ENCODE measurements at regions not wholly inside any gene's neighbourhood (a gene's known extent, or its start where the extent isn't known, plus 50 kb on each side); places are given as distances from the start of the nearest gene placed in this dataset.

- TF ChIP-seq MGA (IDR thresholded peaks at IDR 0.05): peak; percentile 98
- no peak for TF ChIP-seq U2AF2 (optimal IDR thresholded peaks at IDR 0.05; ENCODE audit: low read depth, low read length)
- peak; percentile 55; the same call in 1 of the 2 replicates for TF ChIP-seq ZNF76 (CRISPR knock-in tag; IDR thresholded peaks at IDR 0.05; ENCODE audit: borderline replicate concordance)
- TF ChIP-seq BCOR (IDR thresholded peaks at IDR 0.05): no peak
- peak; percentile 89 for TF ChIP-seq ZNF589 (CRISPR knock-in tag; IDR thresholded peaks at IDR 0.05; ENCODE audit: low read depth)
- 0 out of 2 replicates have a peak, but pooled peaks have one; percentile 27 for TF ChIP-seq ERF (CRISPR knock-in tag; IDR thresholded peaks at IDR 0.05)
- TF ChIP-seq E2F6 (IDR thresholded peaks at IDR 0.05; ENCODE audit: borderline replicate concordance in 1 of 2, extremely low read depth in 1 of 2, insufficient read depth in 1 of 2, insufficient read length in 1 of 2, low read depth in 1 of 2, low read length in 1 of 2, poor library complexity in 1 of 2, severe bottlenecking in 1 of 2): peak; percentile 61 to 81
- TF ChIP-seq FOXP4 (CRISPR knock-in tag; IDR thresholded peaks at IDR 0.05; ENCODE audit: borderline replicate concordance): no peak
- TF ChIP-seq BDP1 (IDR thresholded peaks at IDR 0.05; ENCODE audit: insufficient read depth, insufficient read length): no peak
- TF ChIP-seq STAT5A (IDR thresholded peaks at IDR 0.05; ENCODE audit: borderline replicate concordance, low read length): 0 out of 2 replicates have a peak, but pooled peaks have one; percentile 10
- TF ChIP-seq SP1 (CRISPR knock-in tag; IDR thresholded peaks at IDR 0.05): no peak; the same call in 1 of the 2 replicates
These were observed 218.6 kb downstream of the PIK3R1 start (continued) for GRCh38 chr5:68433923-68434879.

Measured in K562 (cell line).